Epithelial cell of prostate (primary cell): ENCODE measurements at regions not wholly inside any gene's neighbourhood (a gene's known extent, or its start where the extent isn't known, plus 50 kb on each side); places are given as distances from the start of the nearest gene placed in this dataset.

Source experiments
- DNase-seq: peaks from one replicate; pipeline ENCODE4 v3.0.0-alpha.2; 2011; ENCODE audit warnings: low read depth, low spot score
- H3K27ac ChIP-seq: fragments of 450-650 bp; 2 replicates; pipeline ENCODE4 v1.5.1; 2017; ENCODE audit warnings: mild to moderate bottlenecking

DNA sequence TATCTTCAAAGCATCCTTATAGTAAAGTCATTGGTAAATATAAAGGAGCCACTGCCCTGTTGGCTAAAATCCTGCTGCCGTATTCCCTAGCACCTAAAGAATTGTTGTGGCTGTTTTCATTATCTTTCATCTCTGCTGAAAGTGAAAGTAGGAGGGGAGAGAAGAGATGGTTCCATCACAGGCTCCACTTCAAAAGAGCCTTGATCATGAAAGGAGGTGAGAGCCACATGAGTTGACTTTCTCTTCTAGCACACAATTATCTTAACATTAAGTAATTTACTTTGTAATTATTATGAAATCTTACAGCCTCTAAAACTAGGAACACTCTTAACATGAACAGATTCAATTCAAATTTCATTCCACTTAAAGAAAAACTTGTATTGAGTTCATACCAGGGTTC is 1050.9 kb upstream of the LRRTM1 start:
- H3K27ac ChIP-seq, result no peak overlapping the region
- no peak for DNase-seq

DNA sequence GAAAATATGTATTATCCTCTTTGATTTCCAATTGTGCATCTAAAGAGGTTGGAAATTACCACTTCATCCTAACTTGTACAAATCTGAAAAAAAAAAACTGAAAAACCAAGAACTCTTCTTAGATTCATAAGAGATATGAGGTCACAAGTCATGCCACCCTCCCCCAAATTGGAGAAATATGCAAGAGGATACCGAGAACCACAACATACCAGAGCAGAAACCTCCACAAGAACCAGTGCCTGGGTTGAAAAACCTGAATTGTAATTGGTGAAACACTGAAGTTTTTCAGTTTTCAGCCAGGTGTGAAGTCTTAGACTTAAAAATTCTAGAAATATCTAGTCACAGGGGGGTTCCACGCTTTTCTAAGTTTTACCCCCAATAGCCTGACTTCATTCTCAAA is 1029.5 kb upstream of the LRRTM1 start:
- no peak overlapping the region for H3K27ac ChIP-seq
- DNase-seq, result no peak

DNA sequence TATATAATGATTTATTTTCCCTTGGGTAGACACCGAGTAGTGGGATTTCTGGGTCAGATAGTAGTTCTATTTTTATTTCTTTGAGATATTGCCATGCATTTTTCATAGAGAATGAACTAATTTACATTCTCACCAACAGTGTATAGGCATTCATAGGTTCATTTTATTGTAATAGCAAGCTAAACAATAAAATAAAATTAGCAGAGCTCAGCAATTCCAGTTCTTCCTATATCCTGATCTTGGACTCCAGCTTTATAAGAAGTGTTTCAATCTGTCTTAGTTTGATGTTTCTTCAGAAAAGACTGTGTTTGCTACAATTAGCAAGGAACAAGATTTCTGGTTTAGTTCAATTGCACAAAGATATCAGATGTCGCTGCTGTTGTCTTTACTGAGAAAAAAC is 1024.4 kb upstream of the LRRTM1 start:
- no peak for DNase-seq
- H3K27ac ChIP-seq, result no peak overlapping the region

DNA sequence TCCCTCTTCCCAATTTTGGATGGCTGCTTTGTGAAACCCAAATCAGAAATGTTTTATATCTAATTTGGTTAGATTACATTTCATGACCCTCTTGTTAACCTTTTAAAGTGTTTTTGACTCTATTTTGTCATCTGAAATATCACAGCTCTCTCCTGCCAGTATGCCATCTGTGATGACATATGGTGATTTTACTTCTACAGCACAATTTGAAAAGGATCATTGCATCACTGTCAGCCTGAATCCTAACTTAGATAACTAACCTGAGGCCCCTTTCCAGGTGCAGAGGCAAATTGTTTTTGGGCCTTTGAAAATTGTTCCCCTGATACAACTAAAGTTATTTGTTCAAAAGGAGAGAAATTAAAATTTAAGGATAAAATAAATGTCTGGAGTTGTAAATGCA is 1023.4 kb upstream of the LRRTM1 start:
- H3K27ac ChIP-seq, result no peak overlapping the region
- DNase-seq, result no peak

DNA sequence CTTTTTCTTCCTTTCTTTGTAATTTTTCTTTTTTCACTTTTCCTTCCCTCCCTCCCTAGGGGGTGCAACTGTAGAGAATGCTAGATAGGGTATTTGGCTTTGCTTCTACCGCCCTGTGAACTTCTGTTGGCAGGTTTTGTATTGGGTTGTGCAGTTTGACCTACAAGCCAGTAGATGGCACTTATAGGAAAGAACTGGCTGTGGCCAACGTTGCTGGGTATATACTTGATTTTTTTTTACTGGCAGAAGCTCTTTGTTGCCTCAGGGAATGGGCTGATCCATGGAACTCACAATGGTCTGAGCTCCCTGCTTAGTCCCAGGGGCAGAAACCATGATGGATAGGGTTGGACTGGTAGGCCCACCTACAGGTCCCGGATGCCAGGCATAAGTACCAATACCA is 1019.5 kb upstream of the LRRTM1 start:
- H3K27ac ChIP-seq, result no peak overlapping the region
- no peak for DNase-seq

DNA sequence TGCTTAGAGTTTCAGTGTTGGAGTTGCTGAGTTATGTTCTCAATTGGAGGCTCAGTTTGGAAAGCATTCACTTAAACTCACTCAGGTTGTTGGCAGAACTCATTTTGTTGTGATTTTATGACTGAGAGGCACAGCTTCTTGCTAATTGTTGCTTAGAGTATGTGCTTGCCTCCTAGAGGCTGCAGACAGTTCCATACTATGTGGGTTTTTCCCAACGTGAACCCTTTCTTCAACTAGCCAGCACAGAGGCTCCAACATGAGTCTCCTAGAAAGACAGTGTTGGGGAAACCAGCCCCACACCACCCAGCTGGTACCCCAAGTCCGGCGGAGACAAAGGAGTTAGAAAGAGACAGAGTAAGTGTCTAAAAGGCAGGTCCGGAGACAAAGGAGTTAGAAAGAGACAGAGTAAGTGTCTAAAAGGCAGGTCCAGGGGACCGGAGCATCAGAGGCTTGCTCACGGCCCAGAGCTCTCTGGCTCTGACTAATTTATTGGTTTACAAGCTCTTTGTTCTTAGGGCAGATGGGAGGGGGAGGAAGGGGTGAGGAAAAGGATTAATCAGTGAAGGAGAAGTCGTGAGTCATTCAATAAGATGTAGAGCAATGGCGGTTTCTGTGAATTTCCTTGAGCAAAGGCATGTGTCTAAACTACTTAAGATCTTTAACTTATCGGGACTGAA is 999.7 kb upstream of the LRRTM1 start:
- DNase-seq, result peak; percentile 34
- no peak overlapping the region for H3K27ac ChIP-seq

DNA sequence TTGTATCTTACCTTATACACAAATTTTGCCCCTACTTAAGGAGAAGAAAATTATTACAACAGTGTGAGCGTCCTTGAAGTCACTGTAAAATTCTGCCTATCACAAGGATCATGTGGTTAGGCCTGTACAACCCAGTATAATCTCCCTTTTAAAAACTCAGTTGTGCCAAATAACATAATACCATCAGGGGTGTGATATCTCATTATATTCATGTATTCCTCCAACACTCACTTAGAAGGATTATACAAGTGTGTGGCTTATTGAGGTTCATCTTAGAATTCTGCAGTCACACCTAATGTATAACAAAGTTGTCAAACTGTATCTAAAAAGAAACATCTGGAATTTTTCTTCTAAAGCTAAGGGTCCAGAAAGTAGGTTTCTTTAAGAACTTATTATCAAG is 998.8 kb upstream of the LRRTM1 start:
- DNase-seq, result no peak
- no peak overlapping the region for H3K27ac ChIP-seq

DNA sequence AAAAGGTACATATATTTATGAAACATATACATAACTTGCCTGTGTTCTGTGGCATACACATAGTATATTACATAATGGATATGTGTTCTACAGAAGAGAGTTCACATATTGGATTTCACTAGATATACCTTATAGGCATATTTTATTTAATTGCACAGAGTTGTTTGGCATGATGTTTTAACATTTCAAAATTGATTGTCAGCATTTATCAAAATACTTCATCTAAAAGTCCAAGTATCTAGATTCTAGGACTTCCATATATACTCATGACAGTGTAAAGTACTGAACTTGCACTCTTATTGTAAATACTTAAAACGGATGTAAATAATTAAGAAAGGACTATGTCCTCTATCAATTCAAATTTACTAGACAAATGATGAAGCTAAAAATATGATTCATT is 995.3 kb upstream of the LRRTM1 start:
- no peak overlapping the region for H3K27ac ChIP-seq
- DNase-seq, result no peak

DNA sequence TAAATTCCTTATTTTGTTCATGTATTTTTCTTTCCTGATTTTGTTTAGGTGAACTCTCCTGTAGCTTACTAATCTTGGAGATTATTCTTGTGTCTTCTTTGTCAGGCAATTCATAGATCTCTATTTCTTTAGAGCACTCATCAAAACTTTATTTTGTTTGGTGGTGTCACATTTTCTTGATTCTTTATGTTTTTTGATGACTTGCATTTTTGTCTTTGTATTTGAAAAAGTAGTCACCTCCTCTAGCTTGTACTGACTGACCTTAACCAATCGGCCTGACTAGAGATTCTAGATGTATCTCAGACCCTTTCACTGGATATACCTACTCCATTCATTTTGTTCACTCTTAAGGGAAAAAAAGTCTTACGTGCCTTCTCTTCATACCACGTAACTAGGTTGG is 986.3 kb upstream of the LRRTM1 start:
- DNase-seq, result no peak
- H3K27ac ChIP-seq, result no peak overlapping the region

DNA sequence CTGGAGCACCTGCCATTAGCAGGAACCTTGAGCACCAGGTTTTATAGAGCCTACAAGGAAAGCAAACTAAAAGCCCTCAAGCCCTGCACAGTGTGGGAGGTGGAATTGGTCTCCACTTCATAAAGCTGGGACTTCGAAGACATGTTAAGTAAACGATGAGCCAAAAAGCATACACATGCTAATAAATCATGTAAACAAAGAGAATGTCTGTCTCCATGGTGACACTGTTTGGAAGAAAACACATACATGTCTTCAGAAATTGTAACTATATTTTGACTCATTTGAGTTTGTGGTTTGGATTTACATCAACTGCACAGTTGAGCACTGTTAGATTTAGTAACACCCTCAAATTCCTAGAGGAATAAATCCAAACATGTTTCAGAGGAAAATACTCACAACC is 978.5 kb upstream of the LRRTM1 start:
- no peak for DNase-seq
- no peak overlapping the region for H3K27ac ChIP-seq

DNA sequence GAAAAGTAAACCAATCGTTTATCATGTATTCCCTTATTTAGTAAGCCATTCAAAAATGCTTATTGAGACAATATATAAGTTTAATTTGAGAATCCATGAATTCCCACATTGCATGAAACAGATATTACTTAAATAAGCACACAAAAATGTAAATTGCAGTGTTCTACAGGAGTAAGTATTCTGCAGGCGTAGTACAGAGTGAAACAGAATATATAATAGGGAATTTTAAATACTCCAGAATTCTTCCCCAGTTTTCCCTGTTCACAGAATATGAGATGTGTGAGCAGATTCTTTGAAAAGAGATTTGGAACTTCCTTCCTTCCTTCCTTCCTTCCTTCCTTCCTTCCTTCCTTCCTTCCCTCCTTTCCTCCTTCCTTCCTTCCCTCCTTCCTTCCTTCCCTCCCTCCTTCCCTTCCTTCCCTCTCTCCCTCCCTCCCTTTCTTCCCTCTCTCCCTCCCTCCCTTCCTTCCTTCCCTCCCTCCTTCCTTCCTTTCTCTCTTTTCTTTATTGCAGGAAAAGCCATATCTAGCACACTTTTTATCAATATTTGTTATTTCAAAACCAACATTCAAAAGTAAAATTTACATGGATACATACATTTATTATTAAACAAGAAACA is 977.7 kb upstream of the LRRTM1 start:
- H3K27ac ChIP-seq, result no peak overlapping the region
- DNase-seq, result no peak

DNA sequence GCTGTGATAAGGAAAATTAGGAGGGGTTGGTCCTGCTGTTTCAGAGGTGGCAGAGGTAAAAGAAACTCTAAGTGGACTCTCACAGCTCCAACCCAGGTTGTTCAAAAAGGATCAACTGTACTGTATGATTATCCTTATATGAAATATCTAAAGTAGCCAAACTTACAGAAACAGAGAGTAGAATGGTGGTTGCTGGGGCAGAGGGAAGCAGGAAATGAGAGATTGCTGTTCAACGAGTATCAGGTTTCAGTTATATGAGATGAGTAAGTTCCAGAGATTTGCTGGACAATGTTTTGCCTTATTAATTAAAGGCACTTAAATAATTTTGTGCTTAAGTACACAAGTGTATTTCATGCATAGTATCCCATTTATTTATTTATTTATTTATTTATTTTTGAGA is 972.0 kb upstream of the LRRTM1 start:
- no peak for DNase-seq
- H3K27ac ChIP-seq, result no peak overlapping the region

DNA sequence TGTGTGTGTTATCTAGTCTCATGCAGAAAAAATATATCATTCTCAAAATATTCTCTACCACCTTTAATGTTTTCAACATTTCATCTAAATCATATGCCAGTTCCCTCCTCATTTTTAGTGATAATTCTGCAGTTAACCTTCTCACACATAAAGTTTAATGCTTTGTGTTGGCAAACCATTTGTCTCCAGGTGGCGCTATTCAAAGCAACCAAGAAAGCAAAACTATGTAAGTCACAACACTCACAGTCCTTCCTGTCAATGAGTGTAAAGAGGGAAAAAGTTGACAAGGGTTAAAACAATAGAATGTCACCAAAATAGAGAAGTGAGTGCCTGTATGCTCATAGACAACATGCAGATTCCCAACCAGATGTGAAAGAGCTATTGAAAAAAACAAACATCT is 961.6 kb upstream of the LRRTM1 start:
- no peak overlapping the region for H3K27ac ChIP-seq
- DNase-seq, result no peak

DNA sequence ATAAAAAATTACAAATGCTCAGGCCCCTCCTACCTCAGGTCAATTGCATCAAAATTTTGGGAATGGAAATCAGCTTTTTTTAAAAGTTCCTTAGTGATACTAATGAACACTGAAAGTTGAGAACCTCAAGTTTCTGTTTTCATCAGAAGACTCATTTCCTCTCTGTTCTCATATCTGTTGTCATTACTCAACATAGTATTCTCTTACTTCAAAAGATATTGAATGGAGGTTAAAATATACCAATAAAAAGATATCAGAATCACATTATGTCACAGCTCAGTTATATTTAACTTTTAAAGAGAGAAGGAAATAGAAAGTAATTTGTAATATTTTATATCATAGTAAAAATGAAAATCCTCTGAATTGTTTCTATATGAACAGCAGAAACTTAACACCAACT is 959.4 kb upstream of the LRRTM1 start:
- DNase-seq, result no peak
- H3K27ac ChIP-seq, result no peak overlapping the region

DNA sequence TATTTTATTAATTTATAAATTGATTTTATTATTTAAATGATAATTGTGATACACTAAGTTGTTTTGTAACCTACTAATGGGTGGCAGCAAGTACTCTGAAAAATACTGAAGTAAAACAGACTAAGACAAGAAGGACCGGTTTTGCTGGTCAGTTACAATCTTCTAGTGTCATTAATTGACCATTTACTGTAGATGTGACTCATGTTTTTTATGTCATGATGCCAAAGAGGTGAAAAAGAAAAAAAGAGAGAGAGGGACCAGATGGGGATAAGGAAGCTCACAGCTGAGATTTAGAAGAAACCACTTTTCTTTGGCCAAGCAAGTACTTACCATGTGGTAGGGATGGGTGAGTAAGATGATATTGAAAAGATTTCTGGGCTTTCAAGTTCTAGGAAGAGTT is 955.8 kb upstream of the LRRTM1 start:
- H3K27ac ChIP-seq, result no peak overlapping the region
- peak; percentile 16 for DNase-seq

DNA sequence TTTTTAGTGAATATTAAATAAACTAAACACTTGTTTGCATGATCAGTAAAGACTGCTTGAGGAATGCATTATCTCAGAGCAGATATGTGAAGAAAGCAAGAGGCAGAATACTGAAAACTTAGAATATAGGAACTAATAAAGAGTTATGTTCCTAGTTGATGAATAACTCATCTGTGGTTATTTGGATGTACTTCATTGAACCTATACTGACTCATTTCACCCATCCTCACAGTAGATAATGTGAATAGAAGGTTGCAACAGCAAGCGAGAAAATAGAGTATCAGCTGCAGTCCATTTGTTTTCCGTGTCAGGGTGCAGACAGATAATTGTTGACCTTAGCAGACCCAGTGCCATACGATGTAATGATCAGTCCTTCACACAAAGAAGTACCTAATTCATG is 945.7 kb upstream of the LRRTM1 start:
- H3K27ac ChIP-seq, result no peak overlapping the region
- DNase-seq, result no peak

DNA sequence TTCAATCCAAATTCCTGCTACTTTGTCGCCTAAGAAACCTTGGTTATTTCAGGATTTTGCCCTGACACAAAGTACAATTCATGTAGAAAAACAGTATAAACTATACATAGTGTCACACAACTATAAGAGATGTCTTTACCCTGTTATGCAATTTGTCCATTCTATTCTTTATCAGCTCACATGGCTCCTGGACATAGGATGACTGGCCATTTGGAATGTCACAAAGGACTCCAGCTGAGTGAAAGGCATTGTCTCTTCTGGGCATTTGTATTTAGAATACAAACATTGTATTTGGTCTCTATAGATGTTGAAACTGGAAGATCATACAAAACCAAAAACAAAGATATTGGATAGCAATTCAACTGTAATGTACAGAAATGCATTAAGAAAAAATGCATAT is 944.6 kb upstream of the LRRTM1 start:
- H3K27ac ChIP-seq, result no peak overlapping the region
- DNase-seq, result no peak

DNA sequence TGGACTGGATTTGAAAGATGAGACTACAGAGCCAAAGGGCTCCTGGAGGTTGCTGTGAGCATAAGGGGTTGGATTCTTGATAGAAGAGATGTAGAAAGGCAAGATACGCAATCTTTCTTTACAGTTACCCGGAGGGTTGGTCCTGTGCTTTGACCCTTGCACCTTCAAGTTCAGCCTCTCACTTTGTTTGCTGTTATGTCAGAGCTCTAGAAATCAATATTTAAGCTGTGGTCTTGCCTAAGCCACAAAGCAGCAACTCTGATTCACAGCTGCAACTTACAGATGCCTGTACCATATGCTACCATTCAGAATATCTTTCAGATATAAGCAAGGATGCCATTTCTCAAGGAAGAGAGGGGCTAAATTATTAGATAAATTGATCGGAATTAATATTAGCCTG is 943.1 kb upstream of the LRRTM1 start:
- no peak for DNase-seq
- no peak overlapping the region for H3K27ac ChIP-seq

DNA sequence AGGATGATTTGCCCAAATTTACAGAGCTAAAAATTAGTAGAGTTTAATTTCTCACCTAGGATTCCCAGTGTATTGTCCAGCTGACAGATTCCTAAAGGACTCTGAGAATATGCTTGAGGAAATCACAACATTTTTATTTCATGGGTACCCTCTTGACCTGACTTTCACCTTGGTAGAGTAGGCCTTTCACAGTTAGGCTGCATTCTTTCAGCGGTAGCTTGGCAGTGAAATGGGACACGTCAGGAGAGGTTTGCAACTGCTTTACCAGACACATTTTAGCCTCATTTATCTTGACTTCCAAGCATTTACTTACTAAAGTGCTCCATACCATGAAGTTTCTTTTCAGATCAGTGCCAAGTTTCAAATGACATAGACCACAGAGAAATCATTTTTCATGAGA is 937.9 kb upstream of the LRRTM1 start:
- no peak overlapping the region for H3K27ac ChIP-seq

DNA sequence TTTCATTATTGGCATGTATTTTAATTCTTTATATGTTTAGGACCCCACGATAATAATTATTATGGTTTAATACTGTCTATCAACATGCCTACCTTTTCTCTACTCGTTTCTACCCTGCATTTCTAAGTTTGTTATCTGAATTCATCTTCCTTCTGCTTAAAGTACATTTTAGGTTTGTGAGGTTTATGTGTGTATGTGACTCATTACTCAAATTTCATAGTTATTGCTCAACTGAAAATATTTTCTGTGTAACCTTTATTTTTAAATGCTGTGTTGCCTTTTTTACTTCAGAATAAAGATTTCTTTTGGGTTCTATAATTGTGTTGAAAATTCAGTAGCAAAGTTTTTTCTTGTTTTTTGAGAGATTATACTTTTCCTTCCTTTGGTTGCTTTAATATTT is 933.9 kb upstream of the LRRTM1 start:
- no peak overlapping the region for H3K27ac ChIP-seq
- no peak for DNase-seq

More for the DNA sequence above, 937.9 kb upstream of the LRRTM1 start:
- no peak for DNase-seq

DNA sequence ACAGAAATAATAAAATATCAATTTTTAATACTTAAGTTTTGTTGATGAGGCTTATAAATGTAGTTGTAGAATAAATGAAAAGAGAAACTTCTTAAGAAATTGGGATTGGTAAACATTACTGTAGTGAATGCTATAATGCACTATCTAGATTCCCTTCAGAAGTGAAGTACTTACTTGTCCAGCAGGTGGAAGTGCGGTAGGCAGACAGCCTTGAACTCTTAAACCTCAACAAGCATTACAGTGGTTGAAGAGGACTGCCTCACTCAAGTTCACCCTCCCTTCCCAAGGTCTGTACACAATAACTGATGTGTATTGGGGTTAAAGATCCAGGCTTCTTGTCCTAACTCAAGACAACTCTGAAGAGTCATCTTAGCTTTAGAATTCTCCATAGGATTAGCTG is 931.0 kb upstream of the LRRTM1 start:
- no peak for DNase-seq
- no peak overlapping the region for H3K27ac ChIP-seq

DNA sequence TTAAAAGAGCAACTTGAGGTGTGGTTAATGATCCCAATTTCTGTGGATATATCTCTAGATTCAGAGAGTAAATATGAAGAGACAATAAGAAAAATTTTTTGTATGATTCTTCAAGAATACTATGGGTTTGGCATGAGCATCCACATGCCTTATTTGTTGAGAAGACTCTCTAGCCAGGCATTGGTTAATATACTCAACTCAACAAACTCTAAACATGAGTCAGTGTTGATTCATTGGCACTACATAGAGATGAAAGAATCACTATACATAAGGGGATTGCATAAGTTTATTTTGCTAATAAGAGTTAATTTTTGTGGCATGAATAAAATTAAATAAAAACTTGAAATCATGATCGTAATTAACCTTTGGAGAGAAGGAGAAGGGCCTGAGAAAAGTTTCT is 930.2 kb upstream of the LRRTM1 start:
- DNase-seq, result no peak
- H3K27ac ChIP-seq, result no peak overlapping the region
